NB4 (cell line): ENCODE measurements at regions not wholly inside any gene's neighbourhood (a gene's known extent, or its start where the extent isn't known, plus 50 kb on each side); places are given as distances from the start of the nearest gene placed in this dataset.
"Not testable (repeated sequence)": the region's sequence is repeated elsewhere in the genome, so short reads cannot be mapped to it uniquely, and the experiment has no call there.

Experiments
- DNase-seq: peaks from one replicate; pipeline ENCODE4 v3.0.0; 2010; ENCODE audit warnings: low read depth
- H3K4me3 ChIP-seq: one replicate; pipeline ENCODE4 v1.5.1; 2011; ENCODE audit warnings: mild to moderate bottlenecking, low read depth, low read length, moderate library complexity
- MYC ChIP-seq: IDR thresholded peaks from 2 replicates; pipeline ENCODE4 v1.6.1; 2011; ENCODE audit warnings: low read depth, low read length
- POLR2A ChIP-seq: IDR thresholded peaks from 2 replicates; pipeline ENCODE4 v1.6.1; 2011; ENCODE audit warnings: mild to moderate bottlenecking; ENCODE audit not compliant: insufficient read length; ENCODE audit errors: extremely low read depth
- TF ChIP-seq, protein P1 (sequence below): IDR thresholded peaks from one replicate; pipeline ENCODE4 v1.5.1; 2012; ENCODE audit warnings: low read depth, low read length
- TF ChIP-seq, protein P2 (sequence below): IDR thresholded peaks from 2 replicates; pipeline ENCODE4 v1.6.1; 2011; ENCODE audit warnings: low read depth, low read length

DNA sequence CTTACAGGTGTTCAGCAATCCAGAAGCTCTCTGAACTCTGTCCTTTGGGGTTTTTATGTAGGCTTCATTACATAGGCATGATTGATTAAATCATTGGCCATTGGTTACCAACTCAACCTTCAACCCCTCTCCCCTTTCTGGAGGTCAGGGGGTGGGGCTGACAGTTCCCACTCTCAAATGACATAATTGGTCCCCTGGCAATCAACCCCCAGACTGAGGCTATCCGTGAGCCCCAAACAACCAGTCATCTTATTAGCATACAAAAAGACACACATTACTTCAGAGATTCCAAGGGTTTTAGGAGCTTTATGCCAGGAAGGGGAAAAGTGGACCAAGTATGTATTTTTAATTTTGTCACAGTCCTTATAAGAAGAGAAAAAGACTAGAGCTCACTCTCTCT lies 92.1 kb downstream of the ZNF467 start:
- DNase-seq = no peak
- no peak overlapping the region for H3K4me3 ChIP-seq
- TF ChIP-seq, protein P1, sequence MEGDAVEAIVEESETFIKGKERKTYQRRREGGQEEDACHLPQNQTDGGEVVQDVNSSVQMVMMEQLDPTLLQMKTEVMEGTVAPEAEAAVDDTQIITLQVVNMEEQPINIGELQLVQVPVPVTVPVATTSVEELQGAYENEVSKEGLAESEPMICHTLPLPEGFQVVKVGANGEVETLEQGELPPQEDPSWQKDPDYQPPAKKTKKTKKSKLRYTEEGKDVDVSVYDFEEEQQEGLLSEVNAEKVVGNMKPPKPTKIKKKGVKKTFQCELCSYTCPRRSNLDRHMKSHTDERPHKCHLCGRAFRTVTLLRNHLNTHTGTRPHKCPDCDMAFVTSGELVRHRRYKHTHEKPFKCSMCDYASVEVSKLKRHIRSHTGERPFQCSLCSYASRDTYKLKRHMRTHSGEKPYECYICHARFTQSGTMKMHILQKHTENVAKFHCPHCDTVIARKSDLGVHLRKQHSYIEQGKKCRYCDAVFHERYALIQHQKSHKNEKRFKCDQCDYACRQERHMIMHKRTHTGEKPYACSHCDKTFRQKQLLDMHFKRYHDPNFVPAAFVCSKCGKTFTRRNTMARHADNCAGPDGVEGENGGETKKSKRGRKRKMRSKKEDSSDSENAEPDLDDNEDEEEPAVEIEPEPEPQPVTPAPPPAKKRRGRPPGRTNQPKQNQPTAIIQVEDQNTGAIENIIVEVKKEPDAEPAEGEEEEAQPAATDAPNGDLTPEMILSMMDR = no peak
- TF ChIP-seq, protein P2, sequence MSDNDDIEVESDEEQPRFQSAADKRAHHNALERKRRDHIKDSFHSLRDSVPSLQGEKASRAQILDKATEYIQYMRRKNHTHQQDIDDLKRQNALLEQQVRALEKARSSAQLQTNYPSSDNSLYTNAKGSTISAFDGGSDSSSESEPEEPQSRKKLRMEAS = no peak
- TF ChIP-seq MYC = no peak
- no peak for TF ChIP-seq POLR2A

DNA sequence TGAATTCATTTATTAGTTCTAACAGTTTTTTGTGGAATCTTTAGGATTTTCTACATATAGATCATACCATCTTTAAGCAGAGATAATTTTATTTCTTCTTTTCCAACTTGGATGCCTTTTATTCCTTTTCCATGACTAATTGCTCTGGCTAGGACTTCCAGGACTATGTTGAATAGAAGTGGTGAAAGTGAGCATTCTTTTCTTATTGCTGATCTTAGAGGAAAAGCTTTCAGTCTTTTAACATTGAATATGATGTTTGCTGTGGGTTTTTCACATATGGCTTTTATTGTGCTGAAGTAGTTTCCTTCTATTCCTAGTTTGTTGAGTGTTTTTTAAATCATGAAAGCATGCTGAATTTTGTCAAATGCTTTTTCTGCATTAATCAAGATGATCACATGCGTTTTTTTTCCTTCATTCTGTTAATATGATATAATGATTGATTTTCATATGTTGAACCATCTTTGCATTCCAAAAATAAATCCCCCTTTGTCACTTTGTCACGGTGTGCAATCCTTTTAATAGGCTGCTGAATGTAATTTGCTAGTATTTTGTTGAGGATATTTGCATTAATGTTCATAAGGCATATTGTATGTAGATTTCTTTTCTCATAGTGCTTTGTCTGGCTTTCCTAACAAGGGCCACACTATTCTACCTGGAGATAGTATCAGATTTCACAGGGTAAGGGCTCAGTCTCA lies 92.9 kb downstream of the ZNF467 start:
- no peak for TF ChIP-seq MYC
- TF ChIP-seq, protein P2 = no peak
- no peak for TF ChIP-seq POLR2A
- TF ChIP-seq, protein P1 = no peak
- DNase-seq = no peak
- H3K4me3 ChIP-seq = no peak overlapping the region

DNA sequence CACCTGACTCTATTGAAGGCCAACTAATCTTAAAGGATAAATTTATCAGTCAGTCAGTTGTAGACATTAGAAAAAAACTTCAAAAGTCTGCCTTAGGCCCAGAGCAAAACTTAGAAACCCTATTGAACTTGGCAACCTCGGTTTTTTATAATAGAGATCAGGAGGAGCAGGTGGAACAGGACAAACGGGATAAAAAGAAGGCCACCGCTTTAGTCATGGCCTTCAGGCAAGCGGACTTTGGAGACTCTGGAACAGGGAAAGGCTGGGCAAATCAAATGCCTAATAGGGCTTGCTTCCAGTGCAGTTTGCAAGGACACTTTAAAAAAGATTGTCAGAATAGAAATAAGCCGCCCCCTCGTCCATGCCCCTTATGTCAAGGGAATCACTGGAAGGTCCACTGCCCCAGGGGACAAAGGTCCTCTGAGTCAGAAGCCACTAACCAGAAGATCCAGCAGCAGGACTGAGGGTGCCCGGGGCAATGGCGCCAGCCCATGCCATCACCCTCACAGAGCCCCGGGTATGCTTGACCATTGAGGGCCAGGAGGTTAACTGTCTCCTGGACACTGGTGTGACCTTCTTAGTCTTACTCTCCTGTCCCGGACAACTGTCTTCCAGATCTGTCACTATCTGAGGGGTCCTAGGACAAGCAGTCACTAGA lies 98.5 kb downstream of the ZNF467 start:
- H3K4me3 ChIP-seq, DNase-seq: not testable (repeated sequence)

DNA sequence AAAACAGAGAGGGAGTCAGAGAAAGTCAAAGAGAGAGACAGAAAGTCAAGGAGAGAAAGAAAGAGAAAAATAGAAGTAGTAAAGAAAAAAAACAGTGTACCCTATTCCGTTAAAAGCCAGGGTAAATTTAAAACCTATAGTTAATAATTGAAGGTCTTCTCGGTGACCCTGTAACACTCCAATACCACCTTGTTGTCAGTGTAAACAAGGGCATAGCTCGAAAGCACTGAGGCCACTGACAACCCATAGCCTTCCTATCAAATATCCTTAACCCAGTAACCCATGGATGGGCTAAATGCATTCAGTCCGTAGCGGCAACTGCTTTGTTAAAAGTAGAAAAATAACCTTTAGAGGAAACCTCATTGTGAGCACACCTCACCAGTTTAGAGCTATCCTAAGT lies 100.4 kb downstream of the ZNF467 start:
- DNase-seq = no peak
- TF ChIP-seq MYC (no peak), POLR2A (no peak)
- TF ChIP-seq, protein P2 = no peak
- TF ChIP-seq, protein P1 = no peak
- H3K4me3 ChIP-seq = no peak overlapping the region

DNA sequence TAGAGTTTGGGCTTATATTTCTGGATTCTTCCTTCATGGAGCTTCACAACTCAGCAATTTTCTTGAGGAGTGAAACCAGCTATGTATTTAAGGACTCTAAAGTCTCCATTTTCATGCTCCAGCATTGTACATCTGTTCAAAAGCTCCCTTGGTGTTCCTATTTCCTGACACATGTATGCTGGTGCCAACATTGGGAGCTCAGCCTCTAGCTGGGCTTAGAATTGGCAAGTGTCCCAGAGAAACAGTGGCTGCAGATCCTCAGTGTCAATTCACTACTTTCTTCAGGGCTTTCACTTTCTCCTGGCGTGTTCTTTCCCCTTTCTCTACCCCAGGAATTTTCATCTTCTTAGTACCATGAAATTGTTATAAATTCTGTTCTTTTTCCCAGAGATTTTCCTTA lies 103.1 kb downstream of the ZNF467 start:
- DNase-seq = no peak
- H3K4me3 ChIP-seq = no peak overlapping the region
- TF ChIP-seq POLR2A = no peak

DNA sequence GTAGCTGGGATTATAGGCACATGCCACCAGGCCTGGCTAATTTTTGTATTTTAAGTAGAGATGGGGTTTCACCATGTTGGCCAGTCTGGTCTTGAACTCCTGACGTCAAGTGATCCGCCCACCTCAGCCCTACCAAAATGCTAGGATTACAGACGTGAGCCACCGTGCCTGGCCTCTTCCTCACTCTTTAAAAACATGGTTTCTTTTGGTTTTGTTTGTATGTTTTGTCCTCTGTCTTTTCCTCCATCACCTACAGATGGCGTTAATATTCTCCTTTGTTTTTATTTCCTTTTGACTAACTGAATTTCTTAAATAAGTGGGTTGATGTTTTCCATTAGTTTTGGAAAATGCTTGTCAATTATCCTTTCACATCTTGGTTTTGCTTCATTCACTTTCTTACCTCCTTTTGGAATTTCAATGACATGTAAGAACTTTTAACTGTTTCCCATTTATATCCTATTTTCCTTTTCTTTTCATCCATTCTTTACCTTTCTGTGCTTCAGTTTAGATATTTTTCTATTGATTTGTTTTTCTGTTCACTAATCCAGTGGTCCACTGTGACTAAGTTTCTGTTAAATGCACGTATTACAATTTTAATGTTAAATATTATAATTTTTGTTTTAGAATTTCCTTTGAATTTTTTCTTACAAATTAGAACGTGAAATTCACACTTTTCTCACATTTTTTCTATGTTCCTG lies 104.1 kb downstream of the ZNF467 start:
- peak; percentile 26 for DNase-seq

More for the DNA sequence above, 104.1 kb downstream of the ZNF467 start:
- no peak for TF ChIP-seq MYC
- TF ChIP-seq, protein P1 = peak; percentile 26
- no peak overlapping the region for H3K4me3 ChIP-seq
